C4-2B (cell line): ENCODE measurements at regions not wholly inside any gene's neighbourhood (a gene's known extent, or its start where the extent isn't known, plus 50 kb on each side); places are given as distances from the start of the nearest gene placed in this dataset.

Experiments used
- H3K27ac ChIP-seq: fragments of 450-650 bp; 2 replicates; pipeline ENCODE4 v1.5.1; 2017
- CTCF ChIP-seq: fragments of 450-650 bp; conservative IDR thresholded peaks from 2 replicates; pipeline ENCODE4 v1.5.1; 2017; ENCODE audit warnings: mild to moderate bottlenecking
- ZFX ChIP-seq: fragments of 450-650 bp; IDR thresholded peaks from 2 replicates; pipeline ENCODE4 v1.6.1; 2017

GRCh38 chr18:8948471-8949149 lies 153.9 kb upstream of the NDUFV2 start:
- TF ChIP-seq ZFX, result no peak
- no peak for TF ChIP-seq CTCF
- H3K27ac ChIP-seq, result no peak overlapping the region

GRCh38 chr18:8949206-8949605 lies 153.3 kb upstream of the NDUFV2 start:
- TF ChIP-seq ZFX (no peak), CTCF (no peak)
- no peak overlapping the region for H3K27ac ChIP-seq

- no peak overlapping the region for H3K27ac ChIP-seq
- TF ChIP-seq CTCF (no peak), ZFX (no peak)
Measured at GRCh38 chr18:8951491-8951890, 151.0 kb upstream of the NDUFV2 start.

DNA sequence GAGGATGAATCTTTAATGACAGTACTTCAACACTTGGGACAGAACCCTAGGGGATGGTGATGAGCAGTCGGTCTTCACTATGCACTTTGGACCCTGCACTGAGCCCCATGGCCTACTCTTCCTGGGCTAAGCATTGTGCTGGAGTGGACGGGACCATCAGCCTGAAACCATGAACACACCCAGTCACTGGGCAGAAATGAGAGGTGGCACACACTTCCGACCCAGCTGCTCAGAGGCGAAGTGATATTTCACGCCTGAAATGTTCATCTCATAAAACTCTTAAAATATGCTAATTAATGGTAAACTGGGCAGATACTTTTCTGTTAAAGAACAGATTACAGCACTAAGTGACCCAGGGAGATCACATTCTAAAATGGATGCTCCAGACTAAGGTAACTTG lies 150.3 kb upstream of the NDUFV2 start:
- H3K27ac ChIP-seq, result no peak overlapping the region
- no peak for TF ChIP-seq ZFX
- TF ChIP-seq CTCF, result no peak

DNA sequence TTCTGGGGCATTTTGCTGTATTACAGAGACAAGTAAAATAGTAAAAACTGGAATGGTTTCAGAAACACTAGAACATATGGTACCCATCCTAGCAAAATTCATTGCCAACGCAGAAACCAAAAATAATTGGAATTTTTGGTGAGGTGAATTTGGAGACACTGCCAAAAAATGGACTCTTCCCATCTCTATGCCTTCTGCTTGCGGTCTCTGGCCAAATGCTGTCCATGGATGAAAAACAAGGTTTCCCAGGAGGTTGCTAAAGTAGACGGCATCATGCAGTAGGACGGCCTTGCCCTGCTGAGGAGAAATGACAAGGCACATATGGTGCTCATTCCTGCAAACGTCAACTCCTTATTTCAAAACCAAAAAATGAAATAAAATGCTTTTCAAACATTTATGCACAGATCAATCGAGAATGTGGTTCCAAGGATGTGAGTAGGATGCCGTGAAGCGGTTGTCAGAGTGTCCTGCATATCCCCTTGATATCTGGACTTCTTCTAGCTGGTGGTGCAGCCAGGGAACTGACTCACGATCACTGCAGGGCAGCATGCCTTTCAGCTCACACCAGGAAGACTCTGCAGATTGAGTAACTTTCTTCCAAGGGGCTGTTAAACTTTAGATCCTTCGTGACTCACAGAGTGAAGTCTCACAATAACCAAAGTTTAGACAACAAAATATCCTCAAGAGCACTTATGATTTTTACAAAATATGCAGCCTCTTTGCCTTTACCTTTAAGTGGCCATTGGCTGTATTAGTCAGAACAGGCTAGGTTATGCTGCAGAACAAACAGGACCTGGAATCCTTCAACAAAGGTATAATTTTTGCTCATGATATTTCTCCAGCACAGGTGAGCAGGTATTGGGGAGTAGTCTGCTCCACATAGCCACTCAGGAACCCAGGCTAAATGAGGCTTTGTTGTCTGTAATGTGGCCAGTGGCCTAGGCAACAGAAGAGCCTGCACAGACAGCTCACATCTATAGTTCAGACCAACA lies 149.4 kb upstream of the NDUFV2 start:
- TF ChIP-seq ZFX (no peak), CTCF (no peak)
- no peak overlapping the region for H3K27ac ChIP-seq

DNA sequence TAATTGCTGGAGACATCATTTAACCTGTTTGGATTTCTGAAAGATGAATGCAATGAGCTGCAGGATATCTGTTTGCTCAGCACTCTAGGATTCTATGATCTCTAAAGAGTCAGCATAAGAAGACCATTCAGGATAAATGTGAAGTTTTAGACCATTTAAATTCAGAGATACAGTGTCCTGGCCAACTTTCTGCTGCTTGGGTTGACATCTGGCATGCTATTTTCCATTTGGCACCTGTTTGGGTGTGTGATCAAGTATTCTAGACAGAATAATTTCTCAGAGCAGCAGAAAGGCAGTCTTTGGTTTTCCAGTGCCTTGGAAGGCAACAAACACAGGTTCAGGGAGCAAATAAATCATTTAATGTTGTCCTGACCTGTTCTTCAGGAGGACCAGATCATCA lies 144.8 kb upstream of the NDUFV2 start:
- H3K27ac ChIP-seq, result no peak overlapping the region
- no peak for TF ChIP-seq ZFX
- no peak for TF ChIP-seq CTCF

- no peak overlapping the region for H3K27ac ChIP-seq
- TF ChIP-seq CTCF, result no peak
- no peak for TF ChIP-seq ZFX
Measured at GRCh38 chr18:8958660-8959059, 143.8 kb upstream of the NDUFV2 start.
